ENCODE measurements at regions not wholly inside any gene's neighbourhood (a gene's known extent, or its start where the extent isn't known, plus 50 kb on each side); places are given as distances from the start of the nearest gene placed in this dataset.
A peak's percentile ranks its signal among the peaks of the same experiment; 100 is the strongest.

DNA sequence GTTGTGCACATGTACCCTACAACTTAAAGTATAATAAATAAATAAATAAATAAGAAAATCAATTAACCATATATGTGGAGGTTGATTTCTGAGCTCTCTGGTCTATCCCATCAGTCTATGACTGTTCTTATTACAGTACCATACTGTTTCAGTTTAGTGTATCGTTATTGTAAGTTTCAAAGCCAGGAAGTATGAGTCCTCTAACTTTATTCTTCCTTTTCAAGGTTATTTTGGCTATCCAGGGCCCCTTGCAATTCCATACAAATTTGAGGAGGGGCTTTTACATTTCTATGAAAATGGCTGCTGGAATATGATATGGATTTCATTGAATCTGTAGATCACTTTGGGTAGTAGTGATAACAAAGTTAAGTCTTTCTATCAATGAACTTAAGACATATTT lies 96.9 kb upstream of the BCL9 start:
- no peak for DNase-seq (ENCODE audit: extremely low read depth in 1 of 11, low read depth in 9 of 11, low spot score in 4 of 11)

DNA sequence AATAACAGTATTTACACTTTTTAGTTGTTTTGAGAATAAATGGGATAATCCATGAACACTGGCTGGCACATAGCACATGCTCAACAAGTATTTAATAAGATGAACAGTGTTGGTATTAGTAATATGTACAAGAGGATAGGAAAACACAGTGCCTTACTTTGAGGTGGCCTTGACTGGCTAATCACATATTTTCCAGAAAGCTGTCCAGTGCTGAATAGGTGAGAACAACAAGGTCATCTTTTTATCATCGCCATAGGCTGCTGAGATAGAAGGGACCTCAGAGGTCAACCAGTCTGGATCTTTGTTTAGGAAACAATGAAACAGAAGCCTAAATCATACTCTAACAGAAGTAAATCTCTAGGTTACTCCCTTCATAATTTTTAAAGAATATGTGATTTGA lies 89.7 kb upstream of the BCL9 start:
- DNase-seq (ENCODE audit: extremely low read depth in 1 of 11, low read depth in 9 of 11, low spot score in 4 of 11), result no peak

DNA sequence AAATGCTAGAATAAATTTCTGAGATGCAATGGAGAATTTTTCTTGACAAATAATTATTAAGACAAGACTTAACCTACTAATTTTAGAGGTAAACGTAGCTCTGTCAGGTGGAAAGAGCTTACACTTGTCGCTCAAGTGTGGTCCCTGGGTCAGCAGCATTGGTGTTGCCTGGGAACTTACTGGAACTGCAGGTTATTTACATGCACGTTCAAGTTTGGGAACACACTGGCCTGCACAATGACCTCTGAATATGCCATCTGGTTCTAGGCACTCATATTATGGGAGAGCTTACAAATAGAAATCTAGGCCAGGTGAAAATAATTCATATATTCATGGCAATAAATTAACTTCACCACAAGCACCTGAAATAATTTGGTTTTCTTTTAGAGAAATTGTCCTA lies 88.5 kb upstream of the BCL9 start:
- DNase-seq (ENCODE audit: extremely low read depth in 1 of 11, low read depth in 9 of 11, low spot score in 4 of 11), result no peak

DNA sequence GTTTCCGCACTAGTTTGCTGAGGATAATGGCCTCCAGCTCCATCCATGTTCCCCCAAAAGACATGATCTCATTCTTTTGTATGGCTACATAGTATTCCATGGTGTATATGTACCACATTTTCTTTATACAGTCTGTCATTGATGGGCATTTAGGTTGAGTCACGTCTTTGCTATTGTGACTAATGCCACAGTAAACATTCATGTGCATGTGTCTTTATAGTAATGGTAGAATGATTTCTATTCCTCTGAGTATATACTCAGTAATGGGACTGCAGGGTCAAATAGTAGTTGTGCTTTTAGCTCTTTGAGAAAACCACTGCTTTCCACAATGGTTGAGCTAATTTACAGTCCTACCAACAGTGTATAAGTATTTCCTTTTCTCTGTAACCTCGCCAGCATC lies 78.3 kb upstream of the BCL9 start:
- DNase-seq (ENCODE audit: extremely low read depth in 1 of 11, low read depth in 9 of 11, low spot score in 4 of 11), result no peak

DNA sequence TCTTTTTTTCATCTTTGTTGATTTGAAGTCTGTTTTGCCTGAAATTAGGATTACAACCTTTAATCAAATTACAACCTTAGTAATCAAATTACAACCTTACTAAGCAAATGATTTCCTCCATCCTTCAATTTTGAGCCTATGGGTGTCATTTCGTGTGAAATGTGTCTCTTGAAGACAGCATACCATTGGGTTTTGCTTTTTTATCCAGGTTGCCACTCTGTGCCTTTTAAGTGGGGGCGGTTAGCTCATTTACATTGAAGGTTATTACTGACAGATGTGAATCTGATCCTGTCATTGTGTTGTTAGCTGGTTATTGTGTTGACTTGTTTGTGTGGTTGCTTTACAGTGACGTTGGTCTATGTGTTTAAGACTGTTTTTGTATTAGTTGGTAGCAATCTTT lies 74.8 kb upstream of the BCL9 start:
- DNase-seq (ENCODE audit: extremely low read depth in 1 of 11, low read depth in 9 of 11, low spot score in 4 of 11), result no peak

DNA sequence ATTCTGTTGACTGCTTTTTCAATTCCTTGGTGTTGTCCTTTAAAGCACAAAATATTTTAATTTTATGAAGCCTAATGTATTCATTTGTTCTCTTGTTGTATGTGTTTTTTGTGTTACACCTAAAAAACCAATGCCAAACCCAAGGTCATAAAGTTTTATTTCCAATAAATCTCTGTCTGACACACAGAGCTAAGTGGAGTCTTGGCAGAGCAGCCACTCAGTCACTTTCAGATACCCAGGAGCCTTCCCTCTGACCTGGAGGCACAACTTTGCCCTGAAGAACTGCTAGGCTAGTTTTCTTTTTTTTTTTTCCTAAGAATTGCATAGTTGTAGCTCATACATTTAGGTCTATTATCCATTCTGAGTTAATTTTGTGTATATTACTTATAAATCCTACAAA lies 71.2 kb upstream of the BCL9 start:
- DNase-seq (ENCODE audit: extremely low read depth in 1 of 11, low read depth in 9 of 11, low spot score in 4 of 11), result no peak

DNA sequence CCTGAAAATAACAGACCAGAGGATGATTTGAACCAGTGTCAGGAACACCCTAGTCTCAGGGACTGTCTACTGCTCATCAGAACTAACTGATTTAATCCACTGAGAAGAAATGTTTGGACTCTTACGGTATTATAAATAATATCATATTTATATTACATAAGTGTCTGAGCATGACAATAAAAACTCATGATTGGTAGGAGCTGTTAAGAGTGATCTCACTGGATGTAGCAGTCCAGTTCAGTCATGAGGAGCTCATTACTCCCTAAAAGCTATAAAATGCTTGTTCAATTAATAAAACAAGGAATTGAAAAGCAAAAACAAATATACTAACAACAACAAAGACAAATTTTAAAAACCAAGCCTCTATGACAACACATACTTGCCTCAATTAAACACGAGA lies 68.8 kb upstream of the BCL9 start:
- no peak for DNase-seq (ENCODE audit: extremely low read depth in 1 of 11, low read depth in 9 of 11, low spot score in 4 of 11)

DNA sequence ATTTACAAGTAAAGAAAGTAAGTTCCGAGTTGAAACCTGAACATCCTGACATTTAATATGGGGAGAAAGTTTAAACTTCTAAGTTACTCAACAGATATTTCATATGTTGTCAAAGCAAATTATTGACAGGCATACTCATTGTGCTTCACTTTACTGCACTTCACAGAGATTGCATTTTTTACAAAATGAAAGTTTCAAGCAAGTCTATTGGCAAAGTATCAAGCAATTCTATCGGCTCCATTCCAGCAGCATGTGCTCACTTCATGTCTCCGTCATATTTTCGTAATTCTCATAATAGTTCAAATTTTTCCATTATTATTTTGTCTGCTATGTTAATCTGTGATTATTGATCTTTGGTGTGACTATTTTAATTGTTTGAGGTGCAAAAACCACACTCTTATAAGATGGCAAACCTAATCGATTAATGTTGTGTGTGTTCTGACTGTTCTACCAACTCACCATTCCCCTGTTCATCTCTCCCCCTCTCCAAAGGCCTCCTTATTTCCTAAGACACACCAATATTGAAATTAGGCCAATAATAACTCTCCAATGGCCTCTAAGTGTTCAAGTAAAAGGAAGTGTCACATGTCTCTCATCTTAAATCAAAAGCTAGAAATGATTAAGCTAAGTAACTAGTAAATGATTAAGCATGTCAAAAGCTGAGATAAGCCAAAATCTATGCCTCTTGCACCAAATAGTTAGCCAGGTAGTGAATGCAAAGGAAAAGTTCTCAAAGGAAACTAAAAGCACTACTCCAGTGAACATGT lies 68.2 kb upstream of the BCL9 start:
- DNase-seq (ENCODE audit: extremely low read depth in 1 of 11, low read depth in 9 of 11, low spot score in 4 of 11), result peak in 1 of 11 donors; percentile 21

DNA sequence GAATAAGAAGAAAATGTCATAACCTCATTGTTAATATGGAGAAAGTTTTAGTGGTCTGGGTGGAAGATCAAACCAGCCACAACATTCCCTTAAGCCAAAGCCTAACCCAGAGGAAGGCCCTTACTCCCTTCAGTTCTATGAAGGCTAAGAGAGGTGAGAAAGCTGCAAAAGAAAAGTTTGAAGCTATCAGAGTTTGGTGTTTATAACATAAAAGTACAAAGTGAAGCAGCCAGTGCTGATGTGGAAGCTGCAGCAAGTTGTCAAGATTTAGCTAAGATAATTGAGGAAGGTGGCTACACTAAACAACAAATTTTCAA lies 67.6 kb upstream of the BCL9 start:
- no peak for DNase-seq (ENCODE audit: extremely low read depth in 1 of 11, low read depth in 9 of 11, low spot score in 4 of 11)

DNA sequence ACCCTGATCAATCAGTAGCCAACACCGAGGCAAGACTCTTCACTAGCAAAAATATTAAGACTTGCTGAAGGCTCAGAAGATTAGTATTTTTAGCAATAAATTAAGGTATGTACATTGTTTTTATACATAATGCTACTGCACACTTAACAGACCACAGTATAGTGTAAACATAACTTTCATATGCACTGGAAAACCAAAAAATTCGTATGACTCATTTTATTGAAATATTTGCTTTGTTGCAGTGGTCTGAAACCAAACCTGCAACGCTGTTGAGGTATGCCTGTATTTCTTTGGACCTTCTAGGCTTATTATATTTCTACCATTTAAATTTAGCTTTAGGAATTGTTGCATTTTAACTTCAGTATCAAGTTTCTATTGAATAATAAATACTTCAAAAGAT lies 65.8 kb upstream of the BCL9 start:
- no peak for DNase-seq (ENCODE audit: extremely low read depth in 1 of 11, low read depth in 9 of 11, low spot score in 4 of 11)

DNA sequence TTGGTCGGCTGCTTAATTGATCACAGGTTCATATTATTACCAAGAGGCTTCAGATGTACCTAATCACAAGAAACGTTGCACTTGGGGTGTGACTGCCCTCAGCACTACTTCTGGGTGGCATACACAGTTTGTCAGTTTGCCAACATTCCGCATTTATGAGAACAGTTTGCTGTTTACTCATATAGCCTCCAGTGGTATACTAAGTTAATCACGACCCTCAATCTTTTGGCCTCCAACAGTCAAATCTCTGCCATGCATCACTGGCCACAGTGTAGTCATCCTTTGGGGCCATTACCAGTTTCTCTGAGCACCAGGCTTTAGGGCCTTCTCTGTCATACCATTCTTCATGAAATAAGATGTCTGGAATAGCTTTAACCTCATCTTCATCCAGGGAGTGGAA lies 62.8 kb upstream of the BCL9 start:
- no peak for DNase-seq (ENCODE audit: extremely low read depth in 1 of 11, low read depth in 9 of 11, low spot score in 4 of 11)

DNA sequence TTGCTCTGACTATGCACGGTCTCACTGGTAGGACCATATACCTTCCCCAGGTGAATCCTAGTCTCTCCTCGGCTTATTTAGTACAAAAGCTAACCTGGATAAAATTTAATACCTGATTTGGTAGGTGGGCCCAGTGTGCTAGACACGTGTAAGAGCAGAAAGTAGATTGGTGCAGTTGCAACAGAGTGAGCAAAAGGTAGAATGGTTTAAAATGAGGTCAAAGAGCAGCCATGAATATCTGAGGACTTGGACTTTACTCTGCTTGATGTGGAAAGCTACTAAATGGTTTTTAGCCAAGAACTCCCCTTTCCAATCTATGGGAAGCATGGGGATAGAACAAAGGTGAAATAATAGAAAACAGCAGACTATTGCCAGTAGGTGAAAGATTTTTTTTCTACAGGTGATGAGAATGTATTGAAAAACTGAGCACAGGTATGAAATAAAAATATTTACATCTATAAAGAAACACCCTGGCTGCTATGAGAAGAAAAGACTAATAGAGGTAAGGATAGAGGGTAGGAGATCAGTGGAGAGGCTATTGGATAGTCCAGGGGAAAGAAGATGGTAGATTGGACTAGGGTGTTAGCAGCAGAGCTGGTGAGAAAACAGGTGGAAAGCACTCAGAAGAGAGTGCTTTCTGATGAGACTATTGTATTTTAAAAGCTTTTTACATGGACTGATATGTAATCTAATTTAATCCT lies 61.3 kb upstream of the BCL9 start:
- DNase-seq (ENCODE audit: extremely low read depth in 1 of 11, low read depth in 9 of 11, low spot score in 4 of 11), result no peak

DNA sequence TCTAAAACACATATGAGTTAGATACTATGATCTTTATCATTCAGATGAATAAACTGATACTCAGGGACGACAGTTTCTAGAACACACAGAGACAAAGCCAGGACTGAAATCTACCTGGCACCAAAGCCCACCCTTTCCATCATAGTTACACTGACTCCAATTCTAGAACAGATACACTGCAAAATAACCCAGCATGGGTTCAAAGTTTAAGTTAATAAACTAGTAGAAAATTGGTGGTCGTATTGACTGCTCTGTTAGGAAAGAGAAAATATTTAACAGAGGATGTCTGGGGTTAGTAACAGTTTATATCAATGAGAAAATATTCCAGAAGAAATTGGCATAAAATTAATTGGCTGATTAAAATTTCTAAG lies 60.8 kb upstream of the BCL9 start:
- DNase-seq (ENCODE audit: extremely low read depth in 1 of 11, low read depth in 9 of 11, low spot score in 4 of 11), result no peak

DNA sequence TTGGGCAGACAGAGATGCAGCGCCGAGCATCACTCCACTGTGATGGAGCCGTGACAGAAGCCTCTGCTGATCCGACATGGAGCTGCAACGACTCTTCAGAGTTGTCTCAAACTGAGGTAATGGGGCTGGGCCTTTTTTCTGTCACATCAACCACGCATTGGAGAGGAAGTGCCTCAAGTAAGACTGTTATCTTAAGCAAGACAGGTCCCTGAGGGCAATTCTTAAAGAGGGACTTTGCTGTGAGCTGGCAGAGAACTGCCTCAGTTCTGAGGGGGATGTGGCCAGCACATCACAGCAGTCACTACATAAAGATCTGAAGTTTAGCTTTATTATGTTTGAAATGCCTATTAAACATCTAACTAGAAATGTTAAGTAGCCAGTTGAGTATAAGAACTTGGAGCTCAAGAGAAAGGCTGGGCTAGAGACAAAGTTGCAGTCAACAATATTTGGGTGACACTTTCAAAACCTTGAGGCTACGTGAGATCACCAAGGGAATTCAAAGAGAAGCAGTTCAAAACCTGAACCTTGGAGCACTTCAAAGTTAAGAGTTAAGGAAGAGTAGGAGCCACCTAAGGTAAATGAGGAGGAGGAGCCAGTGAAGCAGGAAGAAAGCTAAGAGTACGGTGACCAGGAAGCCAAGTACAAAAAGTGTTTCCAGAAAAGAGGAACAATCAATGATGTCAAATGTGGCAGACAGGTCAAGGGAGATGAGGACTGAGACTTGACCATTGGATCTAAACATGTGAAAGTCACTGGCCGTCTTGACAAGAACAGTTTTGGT lies 54.2 kb upstream of the BCL9 start:
- DNase-seq (ENCODE audit: extremely low read depth in 1 of 11, low read depth in 9 of 11, low spot score in 4 of 11), result no peak

DNA sequence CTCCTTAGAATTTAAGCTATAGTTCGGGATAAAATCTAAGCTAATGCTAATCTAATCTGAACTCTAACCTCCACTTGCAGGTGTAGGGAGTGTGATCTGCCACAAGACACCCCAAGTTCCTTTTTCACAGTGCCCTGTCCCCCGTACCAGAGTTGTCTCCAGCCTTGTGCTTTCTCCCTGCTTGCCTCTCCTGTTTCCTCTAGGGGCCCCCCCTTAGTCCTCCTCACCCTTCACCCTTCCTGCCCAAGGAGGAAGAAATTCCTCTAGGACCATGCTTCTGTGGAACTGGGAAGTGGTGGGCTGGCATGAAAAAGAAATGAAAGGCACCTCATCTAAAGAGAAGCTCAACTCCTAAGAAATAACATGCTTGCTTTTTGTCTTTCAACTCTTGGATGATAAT lies 50.2 kb upstream of the BCL9 start:
- no peak for DNase-seq (ENCODE audit: extremely low read depth in 1 of 11, low read depth in 9 of 11, low spot score in 4 of 11)

All from renal cortex interstitium (tissue), 11 donors.